Epithelial cell of proximal tubule (primary cell): ENCODE measurements at regions not wholly inside any gene's neighbourhood (a gene's known extent, or its start where the extent isn't known, plus 50 kb on each side); places are given as distances from the start of the nearest gene placed in this dataset.
A peak's percentile ranks its signal among the peaks of the same experiment; 100 is the strongest.

Source experiments
- DNase-seq: peaks from one replicate; pipeline ENCODE4 v3.0.0-alpha.2; 2011; ENCODE audit warnings: low read depth
- H3K4me3 ChIP-seq: 2 replicates; pipeline ENCODE4 v1.5.1; 2011; ENCODE audit warnings: low read depth, mild to moderate bottlenecking, low read length
- CTCF ChIP-seq: conservative IDR thresholded peaks from 2 replicates; pipeline ENCODE4 v1.5.1; 2012; ENCODE audit warnings: low read depth, mild to moderate bottlenecking, low read length

GRCh38 chr5:153421676-153422075, 68.8 kb upstream of the GRIA1 start:
- no peak overlapping the region for H3K4me3 ChIP-seq
- no peak for DNase-seq
- no peak for TF ChIP-seq CTCF

GRCh38 chr5:153425914-153426313, 64.6 kb upstream of the GRIA1 start:
- DNase-seq: no peak
- no peak overlapping the region for H3K4me3 ChIP-seq
- TF ChIP-seq CTCF: peak; percentile 46

- no peak for DNase-seq
- no peak overlapping the region for H3K4me3 ChIP-seq
- no peak for TF ChIP-seq CTCF
These were observed 60.6 kb upstream of the GRIA1 start for GRCh38 chr5:153429761-153430380.

GRCh38 chr5:153432583-153432982, 57.9 kb upstream of the GRIA1 start:
- no peak for DNase-seq
- TF ChIP-seq CTCF: no peak

GRCh38 chr5:153437251-153437650, 53.2 kb upstream of the GRIA1 start:
- no peak for DNase-seq
- no peak for TF ChIP-seq CTCF
- H3K4me3 ChIP-seq: no peak overlapping the region

More at GRCh38 chr5:153432583-153432982, 57.9 kb upstream of the GRIA1 start:
- H3K4me3 ChIP-seq: no peak overlapping the region

GRCh38 chr5:153439130-153439529, 51.3 kb upstream of the GRIA1 start:
- H3K4me3 ChIP-seq: no peak overlapping the region
- DNase-seq: no peak
- no peak for TF ChIP-seq CTCF
